Heart left ventricle (tissue), 16 donors: ENCODE measurements at regions not wholly inside any gene's neighbourhood (a gene's known extent, or its start where the extent isn't known, plus 50 kb on each side); places are given as distances from the start of the nearest gene placed in this dataset.

ENCODE experiments used
- ATAC-seq, 4 donors: fragments of 200-7000 bp; cut with Tn5 transposase; one replicate each; pipeline ENCODE4 v1.9.1; 2020 to 2022; ENCODE audit warnings: moderate library complexity in 4 of 4, mild to moderate bottlenecking in 3 of 4, moderate number of reproducible peaks in 1 of 4
- DNase-seq, 5 donors: peaks; one replicate each; pipeline ENCODE4 v3.0.0-alpha.2; 2020
- H3K27ac ChIP-seq, 12 donors: fragments of 200-600 bp; sonication (generic) in 4 of 12; one replicate each; pipeline versions ENCODE4 v1.5.0 to v1.8.0; 2016 to 2022; ENCODE audit warnings: mild to moderate bottlenecking in 2 of 12
- H3K27me3 ChIP-seq, 9 donors: fragments of 200-600 bp; sonication (generic) in 2 of 9; one replicate each; pipeline versions ENCODE4 v1.5.1 to v1.8.0; 2016 to 2022; ENCODE audit warnings: mild to moderate bottlenecking in 3 of 9
- H3K36me3 ChIP-seq, 9 donors: fragments of 200-600 bp; sonication (generic) in 2 of 9; one replicate each; pipeline versions ENCODE4 v1.5.0 to v1.8.0; 2018 to 2022; ENCODE audit warnings: mild to moderate bottlenecking in 2 of 9
- H3K4me1 ChIP-seq, 12 donors: fragments of 200-600 bp; sonication (generic) in 4 of 12; one replicate each; pipeline versions ENCODE4 v1.5.0 to v1.8.0; 2016 to 2022; ENCODE audit warnings: mild to moderate bottlenecking in 3 of 12
- H3K4me3 ChIP-seq, 12 donors: fragments of 200-600 bp; sonication (generic) in 4 of 12; one replicate each; pipeline versions ENCODE4 v1.5.0 to v1.8.0; 2017 to 2022; ENCODE audit warnings: mild to moderate bottlenecking in 9 of 12, moderate library complexity in 4 of 12
- H3K9me3 ChIP-seq, 12 donors: fragments of 200-600 bp; sonication (generic) in 4 of 12; one replicate each; pipeline versions ENCODE4 v1.5.0 to v1.8.0; 2016 to 2022; ENCODE audit warnings: mild to moderate bottlenecking in 1 of 12
- POLR2A ChIP-seq, 2 donors: fragments of 450-650 bp; IDR thresholded peaks; one replicate each; pipeline ENCODE4 v1.6.1; 2017; ENCODE audit warnings: antibody characterized with exemption in 2 of 2, mild to moderate bottlenecking in 2 of 2, moderate library complexity in 2 of 2
- WGBS, 4 donors: extraction: QIAGEN DNeasy Blood & Tissue Kit in 2 of 4; methylation state at CpG; one replicate each; pipeline versions ENCODE4 v1.1.5 to v1.1.7; 2013 to 2018; 5-methylcytosine and 5-hydroxymethylcytosine counted together
- intact Hi-C, 10 donors: fragments of 100-400 bp; cut with DNase I; formaldehyde crosslinking; loops; one replicate each; pipeline versions ENCODE4 v1.11.1 to v1.14.2; 2022
- TF ChIP-seq, protein P1 (sequence below), 12 donors: fragments of 200-600 bp; sonication (generic) in 4 of 12; IDR thresholded peaks; one replicate each; pipeline versions ENCODE4 v1.5.0 to v1.8.0; 2018 to 2022; ENCODE audit warnings: antibody characterized with exemption in 12 of 12, mild to moderate bottlenecking in 5 of 12
- donor health status: ischemic (EF 13 %, LVEDD 7.1; RV severe dilation, severe dysfunction).
- donor health status: healthy with polysubstance abuse.
- donor health status: DM: no; HTN: yes; CAD: no.
- donor health status: DM: no; HTN: no; CAD: no.
- donor health status: ischemic (EF 25% LVEDD 6.9; RV normal size, moderate dysfunction).
- donor health status: ischemic (EF 25% LVEDD 5.7; RV mildly dilated, moderate dysfunction).
- donor health status: healthy.
- donor health status: DM: yes; HTN: yes; CAD: no.
- donor health status: ischemic (EF 35%, LVEDD 5.7; RV mildly dilated, moderate dysfunction).
- donor health status: nonischemic (EF 11% LVEDD 7.7; RV severe dilation, severe dysfunction).
- donor health status: DM: yes; HTN: yes; CAD: no.
- donor health status: PGD.
- donor health status: ischemic (EF 29% LVEDD 5.4; RV normal size, mild dysfunction).
- donor health status: nonischemic (EF 23%, LVEDD 6.1; RV moderate dilation, normal function).

DNA sequence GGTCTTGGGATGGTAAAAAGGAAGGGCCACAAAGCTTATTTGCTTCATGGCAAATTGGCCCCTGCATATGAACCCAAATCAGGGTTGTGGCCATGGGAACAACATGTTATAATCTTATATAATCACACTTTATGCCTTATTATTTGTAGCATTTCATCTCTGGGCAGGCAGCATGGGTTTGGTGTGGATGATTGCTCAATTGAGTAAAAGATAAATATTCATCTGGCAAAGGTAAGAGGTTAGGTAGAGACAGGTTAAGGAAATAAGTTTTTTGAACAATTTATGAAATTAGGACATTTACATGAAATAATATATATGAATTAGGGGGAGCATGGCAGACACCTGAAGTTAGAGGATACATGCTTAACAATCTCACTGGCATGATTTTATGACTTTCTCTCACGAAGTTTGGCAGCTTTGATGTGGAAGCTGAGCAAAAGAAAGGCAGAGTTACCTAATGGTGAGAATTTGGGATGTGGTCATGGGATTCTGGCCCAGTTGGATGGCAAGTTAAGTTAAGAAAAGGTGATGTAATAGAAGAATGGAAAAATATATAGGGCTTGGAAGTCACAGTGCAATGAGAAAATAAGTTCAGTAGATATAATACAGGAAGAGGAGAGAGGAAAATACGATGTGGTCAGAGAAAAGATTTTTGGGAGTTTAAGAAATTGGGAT lies 88.1 kb upstream of the FAM3C start:
- 81 to 88% (median 84%) methylated on average over 2 of the region's 2 CpGs for WGBS, 4 donors
- TF ChIP-seq, protein P1, sequence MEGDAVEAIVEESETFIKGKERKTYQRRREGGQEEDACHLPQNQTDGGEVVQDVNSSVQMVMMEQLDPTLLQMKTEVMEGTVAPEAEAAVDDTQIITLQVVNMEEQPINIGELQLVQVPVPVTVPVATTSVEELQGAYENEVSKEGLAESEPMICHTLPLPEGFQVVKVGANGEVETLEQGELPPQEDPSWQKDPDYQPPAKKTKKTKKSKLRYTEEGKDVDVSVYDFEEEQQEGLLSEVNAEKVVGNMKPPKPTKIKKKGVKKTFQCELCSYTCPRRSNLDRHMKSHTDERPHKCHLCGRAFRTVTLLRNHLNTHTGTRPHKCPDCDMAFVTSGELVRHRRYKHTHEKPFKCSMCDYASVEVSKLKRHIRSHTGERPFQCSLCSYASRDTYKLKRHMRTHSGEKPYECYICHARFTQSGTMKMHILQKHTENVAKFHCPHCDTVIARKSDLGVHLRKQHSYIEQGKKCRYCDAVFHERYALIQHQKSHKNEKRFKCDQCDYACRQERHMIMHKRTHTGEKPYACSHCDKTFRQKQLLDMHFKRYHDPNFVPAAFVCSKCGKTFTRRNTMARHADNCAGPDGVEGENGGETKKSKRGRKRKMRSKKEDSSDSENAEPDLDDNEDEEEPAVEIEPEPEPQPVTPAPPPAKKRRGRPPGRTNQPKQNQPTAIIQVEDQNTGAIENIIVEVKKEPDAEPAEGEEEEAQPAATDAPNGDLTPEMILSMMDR (IDR thresholded peaks at IDR 0.05) = no peak
- H3K9me3 ChIP-seq = no peaks in the 10 kb centered on the region
- intact Hi-C loops = no loop called here
- H3K36me3 ChIP-seq = no peaks in the 10 kb centered on the region
- ATAC-seq (no peak), DNase-seq (no peak)
- H3K4me3 ChIP-seq = no peak overlapping the region
- peaks cover 0 to 8% (median 0%) of the 10 kb centered on the region in 12 donors for H3K4me1 ChIP-seq
- no peaks in the 10 kb centered on the region for H3K27me3 ChIP-seq
- no peak overlapping the region for H3K27ac ChIP-seq

DNA sequence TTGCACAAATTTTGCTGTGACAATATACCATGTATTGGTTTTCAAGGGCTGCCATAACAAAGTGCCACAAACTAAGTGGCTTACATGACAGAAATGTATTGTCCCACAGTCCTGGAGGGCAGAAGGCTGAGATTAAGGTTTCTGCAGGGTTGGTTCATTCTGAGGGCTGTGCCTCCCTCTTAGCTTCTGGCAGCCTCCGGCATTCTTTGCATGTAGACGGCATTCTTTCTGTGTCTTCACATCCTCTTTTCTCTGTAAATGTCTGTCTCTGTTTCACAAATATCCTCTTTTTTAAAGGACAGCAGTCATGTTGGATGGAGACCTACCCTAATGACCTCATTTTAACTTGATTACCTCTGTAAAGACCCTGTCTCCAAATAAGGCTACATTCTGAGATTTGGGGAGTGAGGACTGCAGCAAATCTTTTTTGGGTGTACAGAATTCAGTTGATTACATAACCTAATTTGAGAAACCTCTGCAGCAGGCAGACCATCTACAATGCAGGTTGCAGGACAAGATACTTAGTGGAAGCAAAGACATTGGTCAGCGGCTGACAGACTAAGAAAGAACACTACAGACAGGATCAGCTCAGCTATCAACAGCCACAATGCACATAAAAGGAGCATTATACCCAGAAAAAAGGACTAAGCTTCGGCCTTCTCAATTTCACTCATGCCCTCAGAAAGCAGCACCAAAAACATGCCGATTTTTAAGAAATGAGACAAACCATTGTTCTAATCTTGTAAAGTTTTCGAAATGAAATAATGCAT lies 84.6 kb upstream of the FAM3C start:
- H3K27me3 ChIP-seq = no peaks in the 10 kb centered on the region
- 64 to 77% (median 70%) methylated on average over 6 of the region's 6 CpGs for WGBS, 4 donors
- TF ChIP-seq, protein P1 (IDR thresholded peaks at IDR 0.05) = no peak
- no peak for TF ChIP-seq POLR2A (IDR thresholded peaks at IDR 0.05)
- peaks cover 0 to 8% (median 0%) of the 10 kb centered on the region in 12 donors for H3K4me1 ChIP-seq
- H3K27ac ChIP-seq = no peak overlapping the region
- H3K4me3 ChIP-seq = no peak overlapping the region
- DNase-seq (no peak), ATAC-seq (no peak)
- no peaks in the 10 kb centered on the region for H3K36me3 ChIP-seq
- peaks cover 0 to 5% (median 0%) of the 10 kb centered on the region in 12 donors for H3K9me3 ChIP-seq
- intact Hi-C loops = no loop called here

DNA sequence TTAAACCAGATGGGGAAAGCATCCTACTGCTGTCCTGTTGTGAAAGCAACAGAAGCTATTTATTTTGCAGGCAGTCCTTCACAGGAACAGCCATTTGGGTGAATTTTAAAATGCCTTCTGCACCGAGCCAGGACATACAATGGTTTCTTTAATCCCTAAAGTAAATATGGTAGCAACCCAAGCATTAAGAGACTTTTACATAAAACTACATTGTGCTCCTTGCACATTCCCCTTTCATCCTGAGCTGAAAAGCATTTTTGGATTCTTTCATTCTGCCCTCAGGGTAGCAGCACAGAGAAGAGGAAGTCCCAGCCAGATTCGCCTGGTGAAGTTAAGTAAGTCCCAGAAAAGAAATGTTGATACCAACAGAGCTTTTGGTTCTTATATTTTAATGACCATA lies 84.0 kb upstream of the FAM3C start:
- no peaks in the 10 kb centered on the region for H3K36me3 ChIP-seq
- DNase-seq = no peak
- WGBS, 4 donors = 40 to 54% (median 47%) methylated on average over 2 of the region's 2 CpGs
- H3K4me1 ChIP-seq = peaks cover 0 to 5% (median 0%) of the 10 kb centered on the region in 12 donors
- intact Hi-C loops = no loop called here
- H3K27ac ChIP-seq = no peak overlapping the region
- peaks cover 0 to 5% (median 0%) of the 10 kb centered on the region in 12 donors for H3K9me3 ChIP-seq
- no peak overlapping the region for H3K4me3 ChIP-seq
- no peak for TF ChIP-seq POLR2A (IDR thresholded peaks at IDR 0.05)
- TF ChIP-seq, protein P1 (IDR thresholded peaks at IDR 0.05) = no peak
- no peak for ATAC-seq
- H3K27me3 ChIP-seq = no peaks in the 10 kb centered on the region

DNA sequence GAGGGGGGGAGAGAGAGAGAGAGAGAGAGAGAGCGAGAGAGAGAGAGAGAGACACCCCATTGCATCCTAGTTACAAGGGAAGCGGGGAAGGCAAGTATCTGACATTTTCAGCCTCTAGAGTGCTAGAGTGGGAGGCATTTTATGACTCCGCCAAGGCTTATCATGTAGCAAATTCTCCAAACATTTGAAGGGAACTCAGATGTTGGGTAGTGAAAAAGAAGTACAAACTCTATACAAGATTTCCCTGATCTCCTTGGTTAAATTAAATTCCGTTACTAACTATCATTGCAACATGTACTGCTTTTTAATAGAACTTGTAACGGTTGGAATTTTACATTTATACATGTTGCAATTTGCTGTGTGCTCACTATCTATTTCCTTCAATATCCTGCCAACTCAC lies 83.4 kb upstream of the FAM3C start:
- Histone ChIP-seq H3K27ac (no peak overlapping the region), H3K27me3 (no peaks in the 10 kb centered on the region), H3K36me3 (no peaks in the 10 kb centered on the region), H3K9me3 (peaks cover 0 to 5% (median 0%) of the 10 kb centered on the region in 12 donors), H3K4me1 (no peaks in the 10 kb centered on the region), H3K4me3 (no peak overlapping the region)
- WGBS, 4 donors = 52 to 75% (median 62%) methylated on average over 4 to 5 of the region's 5 CpGs
- DNase-seq (no peak), ATAC-seq (no peak)
- intact Hi-C loops = no loop called here
- TF ChIP-seq, protein P1 (IDR thresholded peaks at IDR 0.05) = no peak
- TF ChIP-seq POLR2A (IDR thresholded peaks at IDR 0.05) = no peak
